GM23248 (cell line): ENCODE measurements at regions not wholly inside any gene's neighbourhood (a gene's known extent, or its start where the extent isn't known, plus 50 kb on each side); places are given as distances from the start of the nearest gene placed in this dataset.

Experiments used
- EZH2 ChIP-seq: fragments of 200-600 bp; sonication (generic); IDR thresholded peaks from 2 replicates; pipeline ENCODE4 v1.6.1; 2018; ENCODE audit warnings: antibody characterized with exemption, mild to moderate bottlenecking; ENCODE audit not compliant: insufficient read depth, poor library complexity, severe bottlenecking
- EZH2phosphoT487 ChIP-seq: fragments of 200-600 bp; sonication (generic); IDR thresholded peaks from 2 replicates; pipeline ENCODE4 v1.6.1; 2018; ENCODE audit warnings: antibody characterized with exemption, moderate library complexity, mild to moderate bottlenecking, low read depth; ENCODE audit not compliant: insufficient read depth

DNA sequence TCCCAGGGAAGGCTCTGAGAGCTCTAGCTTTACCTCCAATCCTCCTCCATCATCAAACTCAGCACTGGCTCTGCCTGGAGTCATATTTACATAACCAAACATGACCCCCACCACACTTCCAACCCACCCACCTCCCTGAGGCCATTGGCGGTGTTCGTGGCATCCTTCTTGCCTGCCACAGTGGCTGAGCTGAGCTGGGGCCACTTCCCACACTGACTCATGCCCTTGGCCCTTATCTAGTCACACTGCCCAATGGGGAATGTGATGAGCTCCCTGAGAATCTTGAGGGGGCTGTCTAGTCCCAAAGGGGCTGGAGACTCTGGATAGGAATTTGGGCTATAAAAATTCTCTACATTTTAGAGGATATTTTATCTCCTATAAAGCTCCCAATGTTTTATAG, 230.9 kb upstream of the IRF2BP2 start:
- no peak for TF ChIP-seq EZH2
- TF ChIP-seq EZH2phosphoT487, result no peak
